ENCODE measurements at regions not wholly inside any gene's neighbourhood (a gene's known extent, or its start where the extent isn't known, plus 50 kb on each side); places are given as distances from the start of the nearest gene placed in this dataset.

DNA sequence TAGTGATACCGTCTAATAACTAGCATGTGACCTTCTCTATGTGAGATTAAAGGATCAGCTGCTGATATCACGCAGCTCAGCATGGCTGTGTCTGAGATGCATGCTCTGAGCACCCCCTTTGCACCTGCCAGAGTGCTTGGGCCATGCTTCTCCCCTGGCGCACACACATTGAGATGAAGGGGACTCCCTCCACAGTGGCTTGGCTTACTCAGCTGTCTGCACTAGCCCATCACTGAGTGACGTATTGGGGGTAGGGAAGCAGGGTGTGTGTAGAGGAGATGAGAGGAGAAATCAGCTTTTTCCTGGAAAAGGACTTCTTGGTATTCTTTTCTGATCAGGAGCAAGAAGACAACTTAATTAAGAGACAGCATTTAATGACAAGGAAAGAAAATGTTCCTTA is 216.5 kb downstream of the BLID start:
- peaks cover 2% of the 10 kb centered on the region for H3K27me3 ChIP-seq (replicated peaks; ENCODE audit: control insufficient read depth, insufficient read depth, low read length)
- no peak for DNase-seq (ENCODE audit: extremely low read depth, insufficient read length)
- H3K4me3 ChIP-seq (replicated peaks; ENCODE audit: low read depth, low read length) = no peak overlapping the region
- TF ChIP-seq, protein P1, sequence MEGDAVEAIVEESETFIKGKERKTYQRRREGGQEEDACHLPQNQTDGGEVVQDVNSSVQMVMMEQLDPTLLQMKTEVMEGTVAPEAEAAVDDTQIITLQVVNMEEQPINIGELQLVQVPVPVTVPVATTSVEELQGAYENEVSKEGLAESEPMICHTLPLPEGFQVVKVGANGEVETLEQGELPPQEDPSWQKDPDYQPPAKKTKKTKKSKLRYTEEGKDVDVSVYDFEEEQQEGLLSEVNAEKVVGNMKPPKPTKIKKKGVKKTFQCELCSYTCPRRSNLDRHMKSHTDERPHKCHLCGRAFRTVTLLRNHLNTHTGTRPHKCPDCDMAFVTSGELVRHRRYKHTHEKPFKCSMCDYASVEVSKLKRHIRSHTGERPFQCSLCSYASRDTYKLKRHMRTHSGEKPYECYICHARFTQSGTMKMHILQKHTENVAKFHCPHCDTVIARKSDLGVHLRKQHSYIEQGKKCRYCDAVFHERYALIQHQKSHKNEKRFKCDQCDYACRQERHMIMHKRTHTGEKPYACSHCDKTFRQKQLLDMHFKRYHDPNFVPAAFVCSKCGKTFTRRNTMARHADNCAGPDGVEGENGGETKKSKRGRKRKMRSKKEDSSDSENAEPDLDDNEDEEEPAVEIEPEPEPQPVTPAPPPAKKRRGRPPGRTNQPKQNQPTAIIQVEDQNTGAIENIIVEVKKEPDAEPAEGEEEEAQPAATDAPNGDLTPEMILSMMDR (IDR thresholded peaks at IDR 0.05; ENCODE audit: insufficient read depth, low read length, poor library complexity, severe bottlenecking) = no peak
- no peaks in the 10 kb centered on the region for H3K36me3 ChIP-seq (ENCODE audit: control insufficient read depth, insufficient read depth, low read length)

DNA sequence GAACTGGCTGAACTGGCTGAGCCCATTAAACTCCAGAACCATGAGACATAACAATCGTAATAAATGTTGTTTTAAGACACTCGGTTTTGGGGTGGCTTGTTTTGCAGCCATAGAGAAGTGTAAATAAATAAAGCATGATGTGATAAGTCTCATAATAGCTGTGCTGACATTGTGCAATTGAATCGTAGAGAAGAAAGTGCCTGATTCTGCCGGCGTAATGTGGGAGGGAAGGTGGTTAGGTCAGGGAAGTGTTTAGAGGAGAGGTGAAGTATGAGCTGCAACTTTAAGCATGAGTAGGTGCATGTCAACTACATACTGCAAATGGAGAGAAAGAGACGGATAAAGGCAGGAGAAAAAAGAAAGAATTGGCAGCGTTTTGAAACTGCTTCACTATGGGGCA is 217.1 kb downstream of the BLID start:
- Histone ChIP-seq H3K27me3 (replicated peaks; ENCODE audit: control insufficient read depth, insufficient read depth, low read length) (peaks cover 2% of the 10 kb centered on the region), H3K36me3 (ENCODE audit: control insufficient read depth, insufficient read depth, low read length) (no peaks in the 10 kb centered on the region), H3K4me3 (replicated peaks; ENCODE audit: low read depth, low read length) (no peak overlapping the region)
- no peak for DNase-seq (ENCODE audit: extremely low read depth, insufficient read length)
- TF ChIP-seq, protein P1 (IDR thresholded peaks at IDR 0.05; ENCODE audit: insufficient read depth, low read length, poor library complexity, severe bottlenecking) = no peak

DNA sequence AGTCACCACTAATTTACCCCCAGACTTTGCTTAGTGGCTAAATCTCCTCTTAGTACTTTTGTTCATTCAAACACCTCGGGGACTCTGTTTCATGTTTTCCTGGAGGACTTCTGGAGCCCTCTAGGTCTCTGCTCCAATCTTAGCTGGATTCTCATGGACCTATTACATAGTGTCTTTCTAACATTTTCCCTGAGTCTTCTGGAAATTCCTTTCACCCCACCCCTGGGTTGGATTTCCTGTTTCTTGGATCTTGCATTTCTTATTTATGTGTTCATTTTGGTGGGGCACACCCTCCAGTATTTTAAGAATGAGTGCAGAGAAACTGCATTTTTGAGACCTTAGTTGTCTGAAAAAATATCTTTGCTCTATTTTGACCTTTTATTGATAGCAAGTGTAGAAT is 220.1 kb downstream of the BLID start:
- H3K27me3 ChIP-seq (replicated peaks; ENCODE audit: control insufficient read depth, insufficient read depth, low read length) = peaks cover 2% of the 10 kb centered on the region
- no peak for DNase-seq (ENCODE audit: extremely low read depth, insufficient read length)
- no peak overlapping the region for H3K4me3 ChIP-seq (replicated peaks; ENCODE audit: low read depth, low read length)
- TF ChIP-seq, protein P1 (IDR thresholded peaks at IDR 0.05; ENCODE audit: insufficient read depth, low read length, poor library complexity, severe bottlenecking) = no peak
- H3K36me3 ChIP-seq (ENCODE audit: control insufficient read depth, insufficient read depth, low read length) = no peaks in the 10 kb centered on the region

DNA sequence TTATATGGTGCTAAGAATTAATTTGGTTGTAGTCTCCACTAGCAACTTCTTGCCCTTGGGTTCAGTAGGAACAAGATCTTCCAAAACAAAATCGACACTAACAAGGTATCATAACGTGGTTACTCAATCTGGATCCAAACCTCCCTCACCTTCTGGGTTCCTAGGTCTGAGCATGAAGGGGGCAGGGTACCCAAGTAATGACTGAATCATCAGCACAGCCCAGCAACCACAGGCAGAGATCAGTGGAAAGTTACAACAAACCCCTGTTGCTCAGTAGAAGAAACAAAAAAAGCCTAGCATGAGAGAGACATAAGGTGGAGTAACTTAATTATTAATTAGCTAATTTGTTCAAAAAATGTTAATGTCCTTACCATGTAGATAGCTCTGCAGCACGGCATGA is 221.4 kb downstream of the BLID start:
- TF ChIP-seq, protein P1 (IDR thresholded peaks at IDR 0.05; ENCODE audit: insufficient read depth, low read length, poor library complexity, severe bottlenecking) = no peak
- DNase-seq (ENCODE audit: extremely low read depth, insufficient read length) = no peak

DNA sequence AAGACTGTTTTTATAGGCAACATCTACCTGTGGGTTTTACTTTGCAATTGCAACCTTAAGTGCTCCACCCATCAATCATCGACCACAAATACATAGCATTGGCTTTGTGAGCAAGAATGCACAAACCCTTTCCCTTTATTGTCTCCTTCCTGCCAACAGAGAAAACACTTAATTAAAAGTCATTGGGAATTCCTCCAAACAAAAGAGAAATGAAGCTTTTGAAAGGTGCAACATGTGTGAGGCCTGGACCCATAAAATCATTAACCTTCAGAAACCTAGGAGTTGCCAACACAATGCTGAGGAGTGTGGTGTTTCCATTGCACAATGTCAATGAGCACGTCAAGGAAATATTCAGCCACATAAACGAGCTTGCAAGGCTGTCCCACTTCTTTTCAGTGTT is 223.2 kb downstream of the BLID start:
- TF ChIP-seq, protein P1 (IDR thresholded peaks at IDR 0.05; ENCODE audit: insufficient read depth, low read length, poor library complexity, severe bottlenecking) = no peak
- Histone ChIP-seq H3K4me3 (replicated peaks; ENCODE audit: low read depth, low read length) (no peak overlapping the region), H3K36me3 (ENCODE audit: control insufficient read depth, insufficient read depth, low read length) (no peaks in the 10 kb centered on the region), H3K27me3 (replicated peaks; ENCODE audit: control insufficient read depth, insufficient read depth, low read length) (no peaks in the 10 kb centered on the region)
- no peak for DNase-seq (ENCODE audit: extremely low read depth, insufficient read length)

More for the DNA sequence above, 221.4 kb downstream of the BLID start:
- Histone ChIP-seq H3K4me3 (replicated peaks; ENCODE audit: low read depth, low read length) (no peak overlapping the region), H3K36me3 (ENCODE audit: control insufficient read depth, insufficient read depth, low read length) (no peaks in the 10 kb centered on the region), H3K27me3 (replicated peaks; ENCODE audit: control insufficient read depth, insufficient read depth, low read length) (peaks cover 2% of the 10 kb centered on the region)

DNA sequence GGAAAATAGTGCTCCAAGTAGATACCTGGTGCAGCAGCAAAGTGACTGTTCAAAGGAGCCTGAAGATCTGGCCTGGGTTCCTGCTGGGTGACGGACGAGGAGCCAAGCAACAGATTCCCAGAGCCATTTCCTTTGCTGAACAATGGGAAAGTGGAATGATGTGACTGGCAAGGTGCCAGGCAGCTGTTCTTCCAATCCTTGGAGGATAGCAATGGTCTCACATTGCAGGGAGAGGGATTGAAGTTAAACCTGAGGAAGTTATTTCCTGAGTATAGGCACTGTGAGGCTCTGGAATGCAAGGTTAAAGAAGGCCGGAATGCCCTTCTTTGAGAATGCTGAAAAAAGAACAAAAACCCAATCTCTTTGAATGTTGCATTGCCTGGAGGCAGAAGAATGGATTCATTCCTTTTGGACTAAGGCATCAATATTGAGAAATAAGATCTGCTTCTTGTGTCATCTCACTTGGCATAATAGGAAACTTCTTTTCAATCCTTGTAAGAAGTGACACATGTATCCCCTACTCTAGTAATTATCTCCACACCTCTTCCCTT is 223.8 kb downstream of the BLID start:
- H3K27me3 ChIP-seq (replicated peaks; ENCODE audit: control insufficient read depth, insufficient read depth, low read length) = no peaks in the 10 kb centered on the region
- TF ChIP-seq, protein P1 (IDR thresholded peaks at IDR 0.05; ENCODE audit: insufficient read depth, low read length, poor library complexity, severe bottlenecking) = no peak
- no peak overlapping the region for H3K4me3 ChIP-seq (replicated peaks; ENCODE audit: low read depth, low read length)
- no peaks in the 10 kb centered on the region for H3K36me3 ChIP-seq (ENCODE audit: control insufficient read depth, insufficient read depth, low read length)
- no peak for DNase-seq (ENCODE audit: extremely low read depth, insufficient read length)
